Prostate gland (tissue), 2 donors: ENCODE measurements at regions not wholly inside any gene's neighbourhood (a gene's known extent, or its start where the extent isn't known, plus 50 kb on each side); places are given as distances from the start of the nearest gene placed in this dataset.
"Not testable (repeated sequence)": the region's sequence is repeated elsewhere in the genome, so short reads cannot be mapped to it uniquely, and the experiment has no call there.

Experiments used
- DNase-seq: peaks from one replicate; pipeline ENCODE4 v3.0.0-alpha.2; 2019; ENCODE audit warnings: low spot score
- H3K27ac ChIP-seq, 2 donors: fragments of 200-600 bp; sonication (generic); 2 replicates each; pipeline ENCODE4 v1.5.1; 2017 to 2019
- H3K27me3 ChIP-seq: fragments of 200-600 bp; sonication (generic); replicated peaks from 2 replicates; pipeline ENCODE4 v1.5.1; 2019; ENCODE audit not compliant: insufficient read depth
- H3K36me3 ChIP-seq, 2 donors: fragments of 200-600 bp; sonication (generic); 1 replicate in 1 of 2; 2 replicates in 1 of 2; pipeline versions ENCODE4 v1.5.1 to v1.8.1; 2017 to 2019
- H3K4me1 ChIP-seq: fragments of 200-600 bp; sonication (generic); replicated peaks from 2 replicates; pipeline ENCODE4 v1.5.1; 2019
- H3K4me3 ChIP-seq, 2 donors: fragments of 200-600 bp; sonication (generic); 2 replicates each; pipeline ENCODE4 v1.5.1; 2017 to 2019
- H3K9me3 ChIP-seq: fragments of 200-600 bp; sonication (generic); 2 replicates; pipeline ENCODE4 v1.5.1; 2017
- CTCF ChIP-seq, 4 experiments: fragments of 200-600 bp in 2 of 4; fragments of 450-650 bp in 2 of 4; sonication (generic) in 2 of 4; IDR thresholded peaks; 1 replicate in 3 of 4; 2 replicates in 1 of 4; pipeline ENCODE4 v1.5.1; 2016 to 2019; ENCODE audit warnings: antibody characterized with exemption in 4 of 4, mild to moderate bottlenecking in 2 of 4, moderate library complexity in 2 of 4
- POLR2A ChIP-seq: fragments of 450-650 bp; IDR thresholded peaks from one replicate; pipeline ENCODE4 v1.6.1; 2016; ENCODE audit warnings: antibody characterized with exemption, mild to moderate bottlenecking
- POLR2AphosphoS5 ChIP-seq: sonication (generic); formaldehyde crosslinking; IDR thresholded peaks from one replicate; pipeline ENCODE4 v1.6.1; 2017; ENCODE audit warnings: antibody characterized with exemption
- WGBS: methylation state at CpG from one replicate; pipeline ENCODE4 v1.1.5; 2018; 5-methylcytosine and 5-hydroxymethylcytosine counted together
- intact Hi-C: fragments of 100-400 bp; cut with DNase I; formaldehyde crosslinking; loops from one replicate; pipeline ENCODE4 v1.14.2; 2022

- no peak for DNase-seq
- no peak overlapping the region for H3K27ac ChIP-seq
- no peaks in the 10 kb centered on the region for H3K4me1 ChIP-seq
- no peak overlapping the region for H3K4me3 ChIP-seq
- H3K27me3 ChIP-seq: no peaks in the 10 kb centered on the region
- H3K36me3 ChIP-seq: no peaks in the 10 kb centered on the region
- no peak for TF ChIP-seq POLR2A
- no peak for TF ChIP-seq POLR2AphosphoS5
- no peak for TF ChIP-seq CTCF (IDR thresholded peaks at IDR 0.05)
- no peaks in the 10 kb centered on the region for H3K9me3 ChIP-seq
- intact Hi-C loops: no loop called here
Measured at GRCh38 chr18:60910534-60910933, 422.7 kb upstream of the CDH20 start.

GRCh38 chr18:60911504-60911903 is 421.7 kb upstream of the CDH20 start:
- Histone ChIP-seq H3K9me3 (no peaks in the 10 kb centered on the region), H3K4me3 (no peak overlapping the region), H3K27me3 (no peaks in the 10 kb centered on the region), H3K36me3 (no peaks in the 10 kb centered on the region), H3K27ac (no peak overlapping the region), H3K4me1 (no peaks in the 10 kb centered on the region)
- WGBS: 90% methylated on average over 2 of the region's 2 CpGs
- no peak for TF ChIP-seq POLR2A
- TF ChIP-seq POLR2AphosphoS5: no peak
- TF ChIP-seq CTCF (IDR thresholded peaks at IDR 0.05): no peak
- DNase-seq: no peak
- intact Hi-C loops: no loop called here

DNA sequence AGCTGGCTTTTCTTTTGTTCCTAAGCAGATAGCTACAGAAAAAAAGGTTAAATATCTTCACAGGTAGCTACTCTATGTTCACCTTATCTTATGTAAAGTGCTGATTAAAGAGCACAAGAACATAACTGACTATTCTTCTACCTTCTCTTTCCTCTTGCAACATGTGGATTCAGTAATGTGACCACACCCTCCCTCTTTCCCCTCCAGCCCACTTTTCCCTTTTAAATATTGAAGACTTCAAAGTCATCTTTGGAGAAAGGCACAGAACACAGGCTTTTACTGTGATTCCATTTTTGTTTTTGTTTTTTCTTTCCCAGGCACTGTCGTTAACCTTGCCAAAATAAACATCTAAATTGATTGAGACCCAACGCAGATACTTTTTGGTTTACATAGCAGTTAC is 418.1 kb upstream of the CDH20 start:
- 30% methylated on average over 2 of the region's 2 CpGs for whole genome bisulfite sequencing
- no peaks in the 10 kb centered on the region for H3K4me1 ChIP-seq
- TF ChIP-seq POLR2AphosphoS5 (no peak), CTCF (IDR thresholded peaks at IDR 0.05) (no peak), POLR2A (no peak)
- H3K27me3 ChIP-seq: no peaks in the 10 kb centered on the region
- DNase-seq: no peak
- intact Hi-C loops: no loop called here
- no peak overlapping the region for H3K27ac ChIP-seq
- H3K36me3 ChIP-seq: no peaks in the 10 kb centered on the region
- no peaks in the 10 kb centered on the region for H3K9me3 ChIP-seq
- H3K4me3 ChIP-seq: no peak overlapping the region

DNA sequence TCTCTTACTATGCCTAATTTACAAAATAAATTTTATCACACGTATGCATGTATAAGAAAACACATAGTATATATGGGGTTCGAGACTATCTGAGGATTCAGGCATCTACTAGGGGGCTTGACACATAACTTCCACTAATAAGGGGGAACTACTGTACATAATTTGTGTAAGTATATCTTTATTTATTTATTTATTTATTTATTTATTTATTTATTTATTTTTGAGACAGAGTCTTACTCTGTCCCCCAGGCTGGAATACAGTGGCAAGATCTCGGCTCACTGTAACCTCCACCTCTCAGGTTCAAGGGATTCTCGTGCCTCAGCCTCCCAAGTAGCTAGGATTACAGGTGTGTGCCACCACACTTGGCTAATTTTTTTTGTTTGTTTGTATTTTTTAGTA is 414.4 kb upstream of the CDH20 start:
- H3K36me3 ChIP-seq, H3K27ac ChIP-seq, H3K27me3 ChIP-seq, H3K4me1 ChIP-seq, DNase-seq, intact Hi-C loops, H3K4me3 ChIP-seq, H3K9me3 ChIP-seq: not testable (repeated sequence)
- 98% methylated on average over 4 of the region's 4 CpGs for WGBS

DNA sequence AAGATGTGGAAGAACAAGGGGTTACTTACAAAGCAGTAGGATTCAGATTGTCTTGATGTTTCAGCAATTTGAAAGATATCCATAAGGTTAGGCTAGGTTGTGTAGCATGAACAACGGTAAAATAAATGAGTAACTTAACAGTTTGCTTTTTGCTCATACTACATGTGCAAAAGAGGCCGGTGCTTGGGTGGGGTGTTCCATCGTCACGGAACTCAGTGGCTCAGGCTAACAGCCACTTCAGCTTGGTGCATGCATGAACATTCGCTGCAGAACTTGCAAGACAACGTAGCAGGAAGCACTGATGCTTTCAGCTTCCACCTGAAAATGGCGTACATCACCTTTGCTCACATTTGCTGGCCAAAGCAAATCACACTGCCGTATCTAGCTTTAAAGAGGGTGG is 407.3 kb upstream of the CDH20 start:
- 93% methylated on average over 8 of the region's 8 CpGs for WGBS
- H3K27ac ChIP-seq: no peak overlapping the region
- H3K9me3 ChIP-seq: no peaks in the 10 kb centered on the region
- no peaks in the 10 kb centered on the region for H3K27me3 ChIP-seq
- intact Hi-C loops: no loop called here
- no peaks in the 10 kb centered on the region for H3K4me1 ChIP-seq
- TF ChIP-seq POLR2AphosphoS5: no peak
- no peak for TF ChIP-seq POLR2A
- TF ChIP-seq CTCF (IDR thresholded peaks at IDR 0.05): no peak
- H3K4me3 ChIP-seq: no peak overlapping the region
- DNase-seq: no peak
- H3K36me3 ChIP-seq: no peaks in the 10 kb centered on the region
